Adrenal gland (tissue), 9 donors: ENCODE measurements at regions not wholly inside any gene's neighbourhood (a gene's known extent, or its start where the extent isn't known, plus 50 kb on each side); places are given as distances from the start of the nearest gene placed in this dataset.

Source experiments
- DNase-seq, 7 donors: peaks; one replicate each; pipeline ENCODE4 v3.0.0-alpha.2; 2019 to 2020
- H3K27ac ChIP-seq, 5 donors: fragments of 200-600 bp; sonication (generic) in 4 of 5; 1 replicate in 3 of 5; 2 replicates in 2 of 5; pipeline versions ENCODE4 v1.5.1 to v1.8.0; 2016 to 2020; ENCODE audit warnings: mild to moderate bottlenecking in 1 of 5
- H3K27me3 ChIP-seq: fragments of 200-600 bp; 2 replicates; pipeline ENCODE4 v1.8.0; 2021
- H3K36me3 ChIP-seq, 2 donors: fragments of 200-600 bp; replicated peaks in 1 of 2; 1 replicate in 1 of 2; 2 replicates in 1 of 2; pipeline versions ENCODE4 v1.5.1 to v1.8.0; 2018 to 2022
- H3K4me1 ChIP-seq, 2 donors: fragments of 200-600 bp; replicated peaks in 1 of 2; 1 replicate in 1 of 2; 2 replicates in 1 of 2; pipeline versions ENCODE4 v1.5.1 to v1.8.0; 2018 to 2021
- H3K4me3 ChIP-seq, 4 donors: fragments of 200-600 bp; sonication (generic) in 3 of 4; one replicate each; pipeline ENCODE4 v1.5.1; 2016 to 2018
- H3K9me3 ChIP-seq, 3 donors: fragments of 200-600 bp; sonication (generic) in 1 of 3; replicated peaks in 1 of 3; 1 replicate in 2 of 3; 2 replicates in 1 of 3; pipeline versions ENCODE4 v1.5.1 to v1.8.0; 2016 to 2021
- CTCF ChIP-seq, 6 experiments: fragments of 450-650 bp in 4 of 6; fragments of 200-600 bp in 2 of 6; sonication (generic) in 1 of 6; IDR thresholded peaks; 1 replicate in 5 of 6; 2 replicates in 1 of 6; pipeline versions ENCODE4 v1.5.1 to v1.8.0; 2016 to 2021; ENCODE audit warnings: antibody characterized with exemption in 6 of 6, mild to moderate bottlenecking in 2 of 6, moderate library complexity in 1 of 6
- POLR2A ChIP-seq, 2 donors: fragments of 450-650 bp; IDR thresholded peaks; one replicate each; pipeline ENCODE4 v1.6.1; 2017; ENCODE audit warnings: antibody characterized with exemption in 2 of 2, mild to moderate bottlenecking in 2 of 2, moderate library complexity in 1 of 2
- WGBS, 4 donors: extraction: QIAGEN DNeasy Blood & Tissue Kit in 2 of 4; methylation state at CpG; one replicate each; pipeline versions ENCODE4 v1.1.5 to v1.1.7; 2013 to 2017; 5-methylcytosine and 5-hydroxymethylcytosine counted together
- intact Hi-C, 2 donors: fragments of 100-400 bp; cut with DNase I; formaldehyde crosslinking; loops; one replicate each; pipeline versions ENCODE4 v1.14.1 to v1.15.0; 2022 to 2023
- donor health status: healthy with polysubstance abuse.
- donor health status: Bipolar disorder and iron deficiency.
- donor health status: DM: yes; HTN: yes; CAD: no.
- donor health status: DM: no; HTN: no; CAD: no.
- donor health status: DM: no; HTN: no; CAD: no.

- TF ChIP-seq CTCF (IDR thresholded peaks at IDR 0.05) (no peak), POLR2A (IDR thresholded peaks at IDR 0.05) (no peak)
- DNase-seq = no peak
- Histone ChIP-seq H3K27ac (no peak overlapping the region), H3K4me1 (no peaks in the 10 kb centered on the region), H3K4me3 (no peak overlapping the region), H3K36me3 (no peaks in the 10 kb centered on the region), H3K9me3 (no peaks in the 10 kb centered on the region), H3K27me3 (no peaks in the 10 kb centered on the region)
- WGBS, 4 donors = 89 to 96% (median 93%) methylated on average over 4 of the region's 4 CpGs
- intact Hi-C loops = no loop called here
Measured at GRCh38 chr5:12467799-12468198, 563.6 kb upstream of the CTNND2 start.

- no peaks in the 10 kb centered on the region for H3K4me1 ChIP-seq
- H3K27ac ChIP-seq = no peak overlapping the region
- 48 to 59% (median 55%) methylated on average over 8 of the region's 8 CpGs for WGBS, 4 donors
- no peaks in the 10 kb centered on the region for H3K36me3 ChIP-seq
- intact Hi-C loops = no loop called here
- H3K4me3 ChIP-seq = no peak overlapping the region
- H3K27me3 ChIP-seq = no peaks in the 10 kb centered on the region
- TF ChIP-seq POLR2A (IDR thresholded peaks at IDR 0.05) = no peak
- H3K9me3 ChIP-seq = no peaks in the 10 kb centered on the region
- no peak for DNase-seq
Measured at GRCh38 chr5:12460493-12461261, 556.4 kb upstream of the CTNND2 start.

- DNase-seq = no peak
- intact Hi-C loops = no loop called here
- WGBS, 4 donors = 64 to 94% (median 86%) methylated on average over 1 of the region's 1 CpG
Measured at GRCh38 chr5:12459326-12459725, 555.1 kb upstream of the CTNND2 start.

GRCh38 chr5:12419075-12419474, 514.8 kb upstream of the CTNND2 start:
- Histone ChIP-seq H3K36me3 (no peaks in the 10 kb centered on the region), H3K4me1 (no peaks in the 10 kb centered on the region), H3K9me3 (no peaks in the 10 kb centered on the region), H3K27me3 (no peaks in the 10 kb centered on the region), H3K27ac (no peak overlapping the region), H3K4me3 (no peak overlapping the region)
- 69 to 80% (median 79%) methylated on average over 2 of the region's 2 CpGs for WGBS, 4 donors
- DNase-seq = no peak
- TF ChIP-seq CTCF (IDR thresholded peaks at IDR 0.05) (no peak), POLR2A (IDR thresholded peaks at IDR 0.05) (no peak)
- intact Hi-C loops = no loop called here

More at GRCh38 chr5:12459326-12459725, 555.1 kb upstream of the CTNND2 start:
- TF ChIP-seq POLR2A (IDR thresholded peaks at IDR 0.05) (no peak), CTCF (IDR thresholded peaks at IDR 0.05) (no peak)
- H3K27me3 ChIP-seq = no peaks in the 10 kb centered on the region
- H3K4me3 ChIP-seq = no peak overlapping the region
- H3K4me1 ChIP-seq = no peaks in the 10 kb centered on the region
- H3K9me3 ChIP-seq = no peaks in the 10 kb centered on the region
- no peaks in the 10 kb centered on the region for H3K36me3 ChIP-seq
- H3K27ac ChIP-seq = no peak overlapping the region

- 48 to 65% (median 52%) methylated on average over 5 of the region's 5 CpGs for WGBS, 4 donors
- intact Hi-C loops = no loop called here
Measured at GRCh38 chr5:12413585-12413984, 509.3 kb upstream of the CTNND2 start.

More at GRCh38 chr5:12413585-12413984, 509.3 kb upstream of the CTNND2 start:
- Histone ChIP-seq H3K36me3 (no peaks in the 10 kb centered on the region), H3K27ac (no peak overlapping the region), H3K4me3 (no peak overlapping the region), H3K9me3 (no peaks in the 10 kb centered on the region), H3K27me3 (no peaks in the 10 kb centered on the region), H3K4me1 (no peaks in the 10 kb centered on the region)
- no peak for DNase-seq
- no peak for TF ChIP-seq POLR2A (IDR thresholded peaks at IDR 0.05)
- TF ChIP-seq CTCF (IDR thresholded peaks at IDR 0.05) = no peak
